ENCODE measurements at regions not wholly inside any gene's neighbourhood (a gene's known extent, or its start where the extent isn't known, plus 50 kb on each side); places are given as distances from the start of the nearest gene placed in this dataset.

- no peaks in the 10 kb centered on the region for H3K36me3 ChIP-seq
- no peaks in the 10 kb centered on the region for H3K27me3 ChIP-seq
- no peak for DNase-seq
- H3K9me3 ChIP-seq, result no peaks in the 10 kb centered on the region
- H3K4me3 ChIP-seq, result no peak overlapping the region
- 86 to 96% (median 92%) methylated on average over 2 of the region's 2 CpGs for WGBS, 3 donors
- intact Hi-C loops (cut with DNase I), result no loop called here
- H3K27ac ChIP-seq, result no peak overlapping the region
- no peaks in the 10 kb centered on the region for H3K4me1 ChIP-seq (ENCODE audit: insufficient read depth)
- no peak for TF ChIP-seq POLR2A (IDR thresholded peaks at IDR 0.05)
- no peak for TF ChIP-seq EP300 (IDR thresholded peaks at IDR 0.05)
- TF ChIP-seq, protein P1, sequence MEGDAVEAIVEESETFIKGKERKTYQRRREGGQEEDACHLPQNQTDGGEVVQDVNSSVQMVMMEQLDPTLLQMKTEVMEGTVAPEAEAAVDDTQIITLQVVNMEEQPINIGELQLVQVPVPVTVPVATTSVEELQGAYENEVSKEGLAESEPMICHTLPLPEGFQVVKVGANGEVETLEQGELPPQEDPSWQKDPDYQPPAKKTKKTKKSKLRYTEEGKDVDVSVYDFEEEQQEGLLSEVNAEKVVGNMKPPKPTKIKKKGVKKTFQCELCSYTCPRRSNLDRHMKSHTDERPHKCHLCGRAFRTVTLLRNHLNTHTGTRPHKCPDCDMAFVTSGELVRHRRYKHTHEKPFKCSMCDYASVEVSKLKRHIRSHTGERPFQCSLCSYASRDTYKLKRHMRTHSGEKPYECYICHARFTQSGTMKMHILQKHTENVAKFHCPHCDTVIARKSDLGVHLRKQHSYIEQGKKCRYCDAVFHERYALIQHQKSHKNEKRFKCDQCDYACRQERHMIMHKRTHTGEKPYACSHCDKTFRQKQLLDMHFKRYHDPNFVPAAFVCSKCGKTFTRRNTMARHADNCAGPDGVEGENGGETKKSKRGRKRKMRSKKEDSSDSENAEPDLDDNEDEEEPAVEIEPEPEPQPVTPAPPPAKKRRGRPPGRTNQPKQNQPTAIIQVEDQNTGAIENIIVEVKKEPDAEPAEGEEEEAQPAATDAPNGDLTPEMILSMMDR (IDR thresholded peaks at IDR 0.05), result no peak
These were observed 394.1 kb upstream of the ARID1B start for GRCh38 chr6:156383059-156383458.

DNA sequence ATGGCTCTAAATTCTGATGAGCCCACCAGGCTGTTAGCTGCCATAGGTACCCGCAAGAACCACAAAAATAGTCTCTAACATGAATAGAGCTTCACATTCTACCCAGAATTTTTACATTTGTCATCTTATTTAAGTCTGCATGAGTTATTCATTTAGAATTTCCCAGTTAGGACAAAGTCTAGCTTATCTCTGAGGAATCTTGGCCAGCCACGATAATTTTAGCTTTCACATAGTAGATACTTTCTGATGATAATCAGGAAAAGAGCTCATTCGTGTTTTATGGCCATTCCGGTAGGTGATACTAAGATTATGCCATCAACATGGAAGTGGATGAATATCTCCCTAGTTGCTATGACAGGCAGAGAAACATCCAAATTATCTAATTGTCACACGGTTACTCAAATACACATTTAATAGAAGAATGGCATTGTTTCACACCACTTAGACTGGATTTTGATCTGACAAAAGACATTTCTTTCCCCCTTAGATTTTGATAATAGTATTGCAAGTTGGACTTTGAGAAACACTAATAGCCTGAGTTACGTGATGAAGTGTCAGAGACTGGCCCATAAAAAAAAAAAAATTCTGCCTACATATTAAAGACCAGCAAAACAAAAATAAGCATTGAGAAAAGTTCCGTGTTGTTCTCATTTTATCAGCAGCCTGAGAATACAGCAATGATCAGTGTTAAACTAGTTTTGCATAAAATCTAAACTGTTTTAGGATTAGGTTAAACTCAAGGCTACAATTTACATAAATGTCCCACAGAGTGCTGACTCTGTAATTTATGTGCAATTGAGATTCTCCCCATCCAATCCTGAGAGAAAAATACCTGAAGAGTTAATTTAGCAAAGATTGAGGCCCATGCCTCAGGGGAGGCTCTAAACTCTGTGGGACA lies 397.5 kb upstream of the ARID1B start:
- no peak for TF ChIP-seq POLR2A (IDR thresholded peaks at IDR 0.05)
- TF ChIP-seq, protein P1 (IDR thresholded peaks at IDR 0.05), result no peak
- no peak for TF ChIP-seq EP300 (IDR thresholded peaks at IDR 0.05)
- DNase-seq, result no peak
- no peaks in the 10 kb centered on the region for H3K36me3 ChIP-seq
- intact Hi-C loops (cut with DNase I), result no loop called here
- no peaks in the 10 kb centered on the region for H3K9me3 ChIP-seq
- WGBS, 3 donors, result 54 to 70% (median 62%) methylated on average over 7 of the region's 7 CpGs
- H3K4me1 ChIP-seq (ENCODE audit: insufficient read depth), result no peaks in the 10 kb centered on the region
- H3K27me3 ChIP-seq, result no peaks in the 10 kb centered on the region
- no peak overlapping the region for H3K4me3 ChIP-seq
- no peak overlapping the region for H3K27ac ChIP-seq

DNA sequence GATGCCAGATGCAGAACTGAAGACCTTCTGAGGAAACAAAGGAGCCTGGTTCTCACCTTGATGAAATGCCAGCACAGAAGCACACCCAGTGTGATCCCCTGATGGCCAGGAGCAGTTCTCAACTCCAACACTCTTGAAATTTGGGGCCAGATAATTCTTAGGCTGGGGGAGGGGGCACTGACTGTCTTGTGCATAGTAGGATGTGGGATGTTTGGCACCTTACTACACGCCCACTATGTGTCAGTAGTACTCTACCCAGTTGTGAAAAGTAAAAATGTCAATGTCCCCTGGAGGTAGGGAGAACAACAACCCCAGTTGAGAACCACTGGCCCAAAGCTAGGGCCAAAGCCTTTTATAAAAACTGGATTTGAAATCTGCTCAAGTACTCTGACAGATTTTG lies 398.3 kb upstream of the ARID1B start:
- Histone ChIP-seq H3K9me3 (no peaks in the 10 kb centered on the region), H3K36me3 (no peaks in the 10 kb centered on the region), H3K4me1 (ENCODE audit: insufficient read depth) (no peaks in the 10 kb centered on the region), H3K27ac (no peak overlapping the region), H3K27me3 (no peaks in the 10 kb centered on the region), H3K4me3 (no peak overlapping the region)
- TF ChIP-seq, protein P1 (IDR thresholded peaks at IDR 0.05), result no peak
- TF ChIP-seq POLR2A (IDR thresholded peaks at IDR 0.05), result no peak
- 88 to 97% (median 92%) methylated on average over 1 of the region's 1 CpG for WGBS, 3 donors
- DNase-seq, result no peak
- intact Hi-C loops (cut with DNase I), result no loop called here

GRCh38 chr6:156376091-156376490 lies 401.1 kb upstream of the ARID1B start:
- Histone ChIP-seq H3K9me3 (no peaks in the 10 kb centered on the region), H3K36me3 (no peaks in the 10 kb centered on the region), H3K27me3 (no peaks in the 10 kb centered on the region), H3K27ac (no peak overlapping the region), H3K4me3 (no peak overlapping the region), H3K4me1 (ENCODE audit: insufficient read depth) (no peaks in the 10 kb centered on the region)
- intact Hi-C loops (cut with DNase I), result no loop called here
- TF ChIP-seq EP300 (IDR thresholded peaks at IDR 0.05) (no peak), POLR2A (IDR thresholded peaks at IDR 0.05) (no peak)
- TF ChIP-seq, protein P1 (IDR thresholded peaks at IDR 0.05), result no peak
- no peak for DNase-seq
